Progenitor cell of endocrine pancreas (in vitro differentiated cells): ENCODE measurements at regions not wholly inside any gene's neighbourhood (a gene's known extent, or its start where the extent isn't known, plus 50 kb on each side); places are given as distances from the start of the nearest gene placed in this dataset.

Experiments
- DNase-seq: peaks from one replicate; pipeline ENCODE4 v3.0.0; 2021; ENCODE audit warnings: low spot score; ENCODE audit not compliant: unreplicated experiment
- H3K27ac Mint-ChIP-seq: 2 replicates; pipeline ENCODE4 v1.8.0; 2021; ENCODE audit warnings: mild to moderate bottlenecking, moderate library complexity, mixed read lengths
- H3K27me3 Mint-ChIP-seq: 2 replicates; pipeline ENCODE4 v1.8.0; 2021; ENCODE audit warnings: mixed read lengths
- H3K36me3 Mint-ChIP-seq: 2 replicates; pipeline ENCODE4 v1.8.0; 2022; ENCODE audit warnings: mixed read lengths; ENCODE audit not compliant: insufficient read depth
- H3K4me1 Mint-ChIP-seq: 2 replicates; pipeline ENCODE4 v1.8.0; 2021; ENCODE audit warnings: low read depth, mixed read lengths
- H3K4me3 Mint-ChIP-seq: 2 replicates; pipeline ENCODE4 v1.8.0; 2021; ENCODE audit warnings: low read depth, mild to moderate bottlenecking, moderate library complexity, mixed read lengths
- H3K9me3 Mint-ChIP-seq: 2 replicates; pipeline ENCODE4 v1.8.0; 2021; ENCODE audit warnings: low read depth, mixed read lengths
- CTCF ChIP-seq: fragments of 200-600 bp; sonication (generic); IDR thresholded peaks from one replicate; pipeline ENCODE4 v1.5.0; 2021; ENCODE audit warnings: antibody characterized with exemption, mild to moderate bottlenecking; ENCODE audit not compliant: unreplicated experiment

GRCh38 chr3:118799303-118799702 is 235.3 kb downstream of the IGSF11 start:
- Mint-ChIP-seq H3K36me3 (no peaks in the 10 kb centered on the region), H3K9me3 (no peaks in the 10 kb centered on the region), H3K4me1 (peaks cover 2% of the 10 kb centered on the region), H3K27me3 (no peaks in the 10 kb centered on the region), H3K4me3 (no peak overlapping the region), H3K27ac (no peak overlapping the region)
- DNase-seq: no peak
- TF ChIP-seq CTCF: no peak

GRCh38 chr3:118801899-118802298 is 232.7 kb downstream of the IGSF11 start:
- no peak overlapping the region for H3K27ac Mint-ChIP-seq
- H3K4me1 Mint-ChIP-seq: no peaks in the 10 kb centered on the region
- no peak for DNase-seq
- no peak for TF ChIP-seq CTCF
- H3K36me3 Mint-ChIP-seq: no peaks in the 10 kb centered on the region
- no peak overlapping the region for H3K4me3 Mint-ChIP-seq
- H3K9me3 Mint-ChIP-seq: no peaks in the 10 kb centered on the region
- no peaks in the 10 kb centered on the region for H3K27me3 Mint-ChIP-seq

- Mint-ChIP-seq H3K4me3 (no peak overlapping the region), H3K27ac (no peak overlapping the region), H3K9me3 (no peaks in the 10 kb centered on the region), H3K36me3 (no peaks in the 10 kb centered on the region), H3K4me1 (no peaks in the 10 kb centered on the region), H3K27me3 (no peaks in the 10 kb centered on the region)
- TF ChIP-seq CTCF: no peak
- no peak for DNase-seq
These were observed 232.1 kb downstream of the IGSF11 start for GRCh38 chr3:118802325-118803095.

GRCh38 chr3:118803096-118803476 is 231.6 kb downstream of the IGSF11 start:
- H3K4me3 Mint-ChIP-seq: no peak overlapping the region
- no peak overlapping the region for H3K27ac Mint-ChIP-seq
- TF ChIP-seq CTCF: no peak
- no peaks in the 10 kb centered on the region for H3K27me3 Mint-ChIP-seq
- no peak for DNase-seq
- no peaks in the 10 kb centered on the region for H3K4me1 Mint-ChIP-seq
- H3K9me3 Mint-ChIP-seq: no peaks in the 10 kb centered on the region
- no peaks in the 10 kb centered on the region for H3K36me3 Mint-ChIP-seq

- peaks cover 5% of the 10 kb centered on the region for H3K4me1 Mint-ChIP-seq
- H3K36me3 Mint-ChIP-seq: no peaks in the 10 kb centered on the region
- H3K9me3 Mint-ChIP-seq: no peaks in the 10 kb centered on the region
- no peak for TF ChIP-seq CTCF
- DNase-seq: no peak
- no peak overlapping the region for H3K4me3 Mint-ChIP-seq
- no peaks in the 10 kb centered on the region for H3K27me3 Mint-ChIP-seq
- no peak overlapping the region for H3K27ac Mint-ChIP-seq
These were observed 229.6 kb downstream of the IGSF11 start for GRCh38 chr3:118805007-118805406.
